ENCODE measurements at regions not wholly inside any gene's neighbourhood (a gene's known extent, or its start where the extent isn't known, plus 50 kb on each side); places are given as distances from the start of the nearest gene placed in this dataset.
"Not testable (repeated sequence)": the region's sequence is repeated elsewhere in the genome, so short reads cannot be mapped to it uniquely, and the experiment has no call there.

- not testable (repeated sequence) for TF ChIP-seq CTCF, POLR2A (IDR thresholded peaks at IDR 0.05)
Measured at GRCh38 chrY:9797881-9798280, 270.2 kb downstream of the TSPY10 start.
